Ishikawa (cell line): ENCODE measurements at regions not wholly inside any gene's neighbourhood (a gene's known extent, or its start where the extent isn't known, plus 50 kb on each side); places are given as distances from the start of the nearest gene placed in this dataset.

Source experiments
- EP300 ChIP-seq: IDR thresholded peaks from 2 replicates; pipeline ENCODE4 v1.6.1; 2012; ENCODE audit warnings: borderline replicate concordance
- USF1 ChIP-seq: IDR thresholded peaks from 2 replicates; pipeline ENCODE4 v1.6.1; 2012
- ZBTB7A ChIP-seq: IDR thresholded peaks from 2 replicates; pipeline ENCODE4 v1.6.1; 2012; ENCODE audit warnings: low read depth

GRCh38 chr4:57234252-57234775 is 124.1 kb upstream of the IGFBP7 start:
- TF ChIP-seq EP300 (no peak), USF1 (no peak), ZBTB7A (no peak)
